NCI-H226 (cell line): ENCODE measurements at regions not wholly inside any gene's neighbourhood (a gene's known extent, or its start where the extent isn't known, plus 50 kb on each side); places are given as distances from the start of the nearest gene placed in this dataset.

Experiments used
- DNase-seq: peaks from one replicate; pipeline ENCODE4 v3.0.0-alpha.2; 2015

- DNase-seq = no peak
These were observed 415.0 kb downstream of the ANXA1 start for GRCh38 chr9:73566627-73567026.

- no peak for DNase-seq
These were observed 421.6 kb downstream of the ANXA1 start for GRCh38 chr9:73573235-73573634.

GRCh38 chr9:73575101-73576060 lies 423.7 kb downstream of the ANXA1 start:
- DNase-seq = no peak

GRCh38 chr9:73577848-73578247 lies 426.2 kb downstream of the ANXA1 start:
- peak; percentile 6 for DNase-seq

- DNase-seq = no peak
These were observed 428.2 kb downstream of the ANXA1 start for GRCh38 chr9:73579823-73580222.

GRCh38 chr9:73583576-73583975 lies 431.9 kb downstream of the ANXA1 start:
- peak; percentile 70 for DNase-seq

- DNase-seq = no peak
These were observed 443.4 kb downstream of the ANXA1 start for GRCh38 chr9:73595036-73595545.

GRCh38 chr9:73596321-73596720 lies 444.7 kb downstream of the ANXA1 start:
- DNase-seq = no peak

- DNase-seq = no peak
These were observed 445.4 kb downstream of the ANXA1 start for GRCh38 chr9:73597039-73597438.

GRCh38 chr9:73597771-73598170 lies 446.1 kb downstream of the ANXA1 start:
- no peak for DNase-seq

- DNase-seq = no peak
These were observed 457.7 kb downstream of the ANXA1 start for GRCh38 chr9:73609381-73609780.

- DNase-seq = no peak
These were observed 459.4 kb downstream of the ANXA1 start for GRCh38 chr9:73611032-73611431.

- DNase-seq = peak; percentile 84
These were observed 461.5 kb downstream of the ANXA1 start for GRCh38 chr9:73613092-73613701.

GRCh38 chr9:73615557-73615956 lies 463.9 kb downstream of the ANXA1 start:
- DNase-seq = no peak

GRCh38 chr9:73617586-73617985 lies 465.9 kb downstream of the ANXA1 start:
- no peak for DNase-seq

- no peak for DNase-seq
These were observed 489.3 kb downstream of the ANXA1 start for GRCh38 chr9:73640971-73641370.

GRCh38 chr9:73643379-73644013 lies 491.8 kb downstream of the ANXA1 start:
- peak; percentile 89 for DNase-seq

GRCh38 chr9:73647560-73647959 lies 495.9 kb downstream of the ANXA1 start:
- DNase-seq = no peak

- no peak for DNase-seq
These were observed 497.9 kb downstream of the ANXA1 start for GRCh38 chr9:73649552-73649951.

GRCh38 chr9:73655363-73655762 lies 503.7 kb downstream of the ANXA1 start:
- DNase-seq = no peak

GRCh38 chr9:73655831-73656230 lies 504.2 kb downstream of the ANXA1 start:
- DNase-seq = no peak

GRCh38 chr9:73665253-73665652 lies 513.6 kb downstream of the ANXA1 start:
- no peak for DNase-seq

- DNase-seq = no peak
These were observed 516.1 kb downstream of the ANXA1 start for GRCh38 chr9:73667749-73668148.

GRCh38 chr9:73680831-73681230 lies 529.2 kb downstream of the ANXA1 start:
- DNase-seq = no peak
